Sigmoid colon (tissue), 4 donors: ENCODE measurements at regions not wholly inside any gene's neighbourhood (a gene's known extent, or its start where the extent isn't known, plus 50 kb on each side); places are given as distances from the start of the nearest gene placed in this dataset.

ENCODE experiments used
- CTCF ChIP-seq, 4 experiments: fragments of 450-650 bp in 3 of 4; fragments of 200-600 bp in 1 of 4; IDR thresholded peaks; one replicate each; pipeline ENCODE4 v1.5.1; 2016 to 2019; ENCODE audit warnings: antibody characterized with exemption in 4 of 4, mild to moderate bottlenecking in 3 of 4, moderate library complexity in 2 of 4
- POLR2AphosphoS5 ChIP-seq, 4 donors: sonication (generic); formaldehyde crosslinking; IDR thresholded peaks; one replicate each; pipeline ENCODE4 v1.6.1; 2017; ENCODE audit warnings: antibody characterized with exemption in 4 of 4

DNA sequence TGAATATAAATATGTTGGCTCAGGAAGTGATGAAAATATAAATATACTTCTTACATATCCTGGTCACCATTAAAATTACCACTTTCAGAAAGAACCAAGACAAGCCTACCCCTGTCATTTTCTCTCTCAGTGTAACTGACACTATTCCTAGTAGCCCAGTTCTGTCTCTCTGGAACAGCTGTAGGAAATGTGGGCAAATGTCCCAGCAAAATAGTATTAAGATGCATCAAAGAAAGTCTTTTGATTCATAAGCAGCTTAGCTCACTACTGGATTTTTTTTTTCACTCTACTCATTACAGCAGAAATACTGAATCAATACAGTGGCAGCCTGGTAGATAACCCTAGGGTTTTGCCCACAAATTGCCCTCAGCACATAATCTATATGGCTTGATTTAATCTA lies 290.9 kb downstream of the DNAJB9 start:
- no peak for TF ChIP-seq CTCF (IDR thresholded peaks at IDR 0.05)
- no peak for TF ChIP-seq POLR2AphosphoS5 (IDR thresholded peaks at IDR 0.05)
